ENCODE measurements at regions not wholly inside any gene's neighbourhood (a gene's known extent, or its start where the extent isn't known, plus 50 kb on each side); places are given as distances from the start of the nearest gene placed in this dataset.

DNA sequence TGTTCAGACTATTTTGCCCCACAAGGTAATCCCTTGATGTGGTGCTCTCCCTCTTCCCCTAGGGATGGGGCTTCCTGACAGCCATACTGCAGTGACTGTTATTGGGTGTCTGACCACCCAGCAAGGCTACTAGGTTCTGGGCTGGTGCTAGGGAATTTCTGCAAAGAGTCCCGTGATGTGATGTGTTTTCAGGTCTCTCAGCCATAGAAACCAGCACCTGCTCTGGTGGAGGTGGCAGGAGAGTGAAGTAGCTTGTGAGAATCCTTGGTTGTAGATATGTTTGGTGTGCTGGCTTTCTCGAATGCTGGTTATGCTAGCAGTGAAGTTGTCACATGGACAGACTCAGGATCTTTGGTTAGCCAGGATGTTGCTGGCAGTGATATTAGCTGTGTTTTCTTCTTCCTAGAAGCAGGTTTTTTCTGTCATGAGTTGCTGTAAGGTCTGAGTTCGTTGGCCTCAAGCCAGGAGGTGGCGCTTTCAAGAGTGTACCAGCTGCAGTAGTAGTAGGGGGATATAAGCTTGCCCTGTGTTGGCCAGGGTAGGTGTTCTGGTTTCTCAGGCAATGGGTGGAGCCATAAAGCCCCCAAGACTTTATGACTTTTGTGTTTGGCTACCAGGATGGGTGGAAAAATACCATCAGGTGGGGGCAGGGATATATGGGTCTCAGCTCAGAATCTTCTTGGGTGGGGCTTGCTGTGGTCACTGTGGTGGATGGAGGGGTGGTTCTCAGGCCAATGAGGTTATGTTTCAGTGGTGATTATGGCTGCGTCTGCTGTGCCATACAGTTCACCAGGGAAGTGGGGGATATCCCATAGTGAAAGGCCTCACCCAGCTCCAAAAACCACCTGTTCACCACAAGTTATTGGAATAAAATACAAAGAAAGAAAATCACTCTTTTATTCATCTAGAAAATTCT lies 1112.3 kb downstream of the KCNT2 start:
- no peaks in the 10 kb centered on the region for H4K20me1 ChIP-seq (ENCODE audit: insufficient read depth, low read length)
- no peaks in the 10 kb centered on the region for H3K9me3 ChIP-seq (ENCODE audit: insufficient read depth, low read length, severe bottlenecking)
- no peak overlapping the region for H3K4me2 ChIP-seq (ENCODE audit: insufficient read depth, low read length)
- H3K9ac ChIP-seq (ENCODE audit: low read depth, low read length) = no peak overlapping the region
- H3K27ac ChIP-seq (ENCODE audit: low read length) = no peak overlapping the region
- ATAC-seq (ENCODE audit: insufficient read depth, low read depth) (no peak), DNase-seq (no peak)
- H3K36me3 ChIP-seq (ENCODE audit: insufficient read depth, low read length) = no peaks in the 10 kb centered on the region
- no peaks in the 10 kb centered on the region for H3K4me1 ChIP-seq (ENCODE audit: insufficient read depth, low read length)
- no peak overlapping the region for H3K4me3 ChIP-seq (ENCODE audit: low read depth in 1 of 2, low read length in 2 of 2)
- TF ChIP-seq, protein P1, sequence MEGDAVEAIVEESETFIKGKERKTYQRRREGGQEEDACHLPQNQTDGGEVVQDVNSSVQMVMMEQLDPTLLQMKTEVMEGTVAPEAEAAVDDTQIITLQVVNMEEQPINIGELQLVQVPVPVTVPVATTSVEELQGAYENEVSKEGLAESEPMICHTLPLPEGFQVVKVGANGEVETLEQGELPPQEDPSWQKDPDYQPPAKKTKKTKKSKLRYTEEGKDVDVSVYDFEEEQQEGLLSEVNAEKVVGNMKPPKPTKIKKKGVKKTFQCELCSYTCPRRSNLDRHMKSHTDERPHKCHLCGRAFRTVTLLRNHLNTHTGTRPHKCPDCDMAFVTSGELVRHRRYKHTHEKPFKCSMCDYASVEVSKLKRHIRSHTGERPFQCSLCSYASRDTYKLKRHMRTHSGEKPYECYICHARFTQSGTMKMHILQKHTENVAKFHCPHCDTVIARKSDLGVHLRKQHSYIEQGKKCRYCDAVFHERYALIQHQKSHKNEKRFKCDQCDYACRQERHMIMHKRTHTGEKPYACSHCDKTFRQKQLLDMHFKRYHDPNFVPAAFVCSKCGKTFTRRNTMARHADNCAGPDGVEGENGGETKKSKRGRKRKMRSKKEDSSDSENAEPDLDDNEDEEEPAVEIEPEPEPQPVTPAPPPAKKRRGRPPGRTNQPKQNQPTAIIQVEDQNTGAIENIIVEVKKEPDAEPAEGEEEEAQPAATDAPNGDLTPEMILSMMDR (IDR thresholded peaks at IDR 0.05; ENCODE audit: borderline replicate concordance, extremely low read depth, low read length, poor library complexity, severe bottlenecking) = no peak
- no peak for TF ChIP-seq EZH2 (IDR thresholded peaks at IDR 0.05; ENCODE audit: borderline replicate concordance, low read depth, low read length, severe bottlenecking)
- H3K27me3 ChIP-seq (ENCODE audit: insufficient read depth, low read length, poor library complexity) = no peaks in the 10 kb centered on the region
- no peaks in the 10 kb centered on the region for H3K79me2 ChIP-seq (ENCODE audit: insufficient read depth, low read length)
- H2AFZ ChIP-seq (ENCODE audit: low read depth, low read length) = no peak overlapping the region

DNA sequence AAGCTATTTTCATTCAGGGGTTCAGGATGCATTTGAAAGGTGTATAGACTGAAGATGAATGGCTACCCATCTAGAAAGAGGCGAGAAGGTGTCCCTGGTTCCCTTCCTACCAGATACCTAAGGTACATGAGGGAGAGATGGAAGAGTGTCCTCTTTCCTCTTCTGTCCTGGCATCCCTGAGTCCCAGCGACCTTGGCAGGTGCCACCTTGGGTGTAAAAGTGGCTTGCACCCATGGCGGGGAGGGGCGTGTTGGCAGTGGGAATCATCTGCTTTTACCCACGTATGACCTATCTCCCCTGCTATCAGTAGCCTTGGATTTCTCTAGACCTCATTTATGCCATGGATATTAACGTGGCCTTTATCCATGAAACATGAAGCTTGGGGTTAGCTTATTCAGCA lies 1126.1 kb downstream of the KCNT2 start:
- no peak overlapping the region for H3K4me3 ChIP-seq (ENCODE audit: low read depth in 1 of 2, low read length in 2 of 2)
- no peak for DNase-seq
- TF ChIP-seq EZH2 (IDR thresholded peaks at IDR 0.05; ENCODE audit: borderline replicate concordance, low read depth, low read length, severe bottlenecking) = no peak
- TF ChIP-seq, protein P1 (IDR thresholded peaks at IDR 0.05; ENCODE audit: borderline replicate concordance, extremely low read depth, low read length, poor library complexity, severe bottlenecking) = no peak
- H2AFZ ChIP-seq (ENCODE audit: low read depth, low read length) = no peak overlapping the region
- no peaks in the 10 kb centered on the region for H4K20me1 ChIP-seq (ENCODE audit: insufficient read depth, low read length)
- no peaks in the 10 kb centered on the region for H3K27me3 ChIP-seq (ENCODE audit: insufficient read depth, low read length, poor library complexity)
- no peaks in the 10 kb centered on the region for H3K79me2 ChIP-seq (ENCODE audit: insufficient read depth, low read length)
- H3K4me2 ChIP-seq (ENCODE audit: insufficient read depth, low read length) = no peak overlapping the region
- H3K36me3 ChIP-seq (ENCODE audit: insufficient read depth, low read length) = no peaks in the 10 kb centered on the region
- ATAC-seq (ENCODE audit: insufficient read depth, low read depth) = no peak
- no peaks in the 10 kb centered on the region for H3K4me1 ChIP-seq (ENCODE audit: insufficient read depth, low read length)
- H3K9ac ChIP-seq (ENCODE audit: low read depth, low read length) = no peak overlapping the region
- H3K27ac ChIP-seq (ENCODE audit: low read length) = no peak overlapping the region
- no peaks in the 10 kb centered on the region for H3K9me3 ChIP-seq (ENCODE audit: insufficient read depth, low read length, severe bottlenecking)

DNA sequence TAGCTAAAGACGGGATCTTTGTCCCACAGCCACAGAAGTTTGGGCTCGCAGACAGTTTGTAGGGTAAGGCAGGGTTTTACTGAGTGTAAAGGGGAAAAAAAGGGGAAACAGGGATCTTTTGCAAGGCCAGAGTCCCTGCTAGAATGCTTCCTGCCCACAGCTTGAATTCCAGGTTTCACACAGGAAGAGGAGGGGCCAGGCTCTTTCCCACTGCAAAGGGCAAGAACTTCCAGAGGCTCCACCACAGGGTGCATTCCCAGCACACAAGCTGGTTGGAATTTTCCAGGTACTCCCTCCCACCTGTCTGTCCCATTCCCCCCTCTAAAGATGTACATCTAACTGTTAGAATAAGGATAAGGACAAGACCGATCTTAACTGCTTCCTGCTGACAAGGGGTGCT lies 1126.9 kb downstream of the KCNT2 start:
- no peak overlapping the region for H3K4me3 ChIP-seq (ENCODE audit: low read depth in 1 of 2, low read length in 2 of 2)
- no peak overlapping the region for H3K9ac ChIP-seq (ENCODE audit: low read depth, low read length)
- H3K4me1 ChIP-seq (ENCODE audit: insufficient read depth, low read length) = no peaks in the 10 kb centered on the region
- no peaks in the 10 kb centered on the region for H3K79me2 ChIP-seq (ENCODE audit: insufficient read depth, low read length)
- H3K27me3 ChIP-seq (ENCODE audit: insufficient read depth, low read length, poor library complexity) = no peaks in the 10 kb centered on the region
- DNase-seq = no peak
- H3K9me3 ChIP-seq (ENCODE audit: insufficient read depth, low read length, severe bottlenecking) = no peaks in the 10 kb centered on the region
- no peak overlapping the region for H3K27ac ChIP-seq (ENCODE audit: low read length)
- H2AFZ ChIP-seq (ENCODE audit: low read depth, low read length) = no peak overlapping the region
- no peaks in the 10 kb centered on the region for H4K20me1 ChIP-seq (ENCODE audit: insufficient read depth, low read length)
- H3K4me2 ChIP-seq (ENCODE audit: insufficient read depth, low read length) = no peak overlapping the region
- no peak for TF ChIP-seq EZH2 (IDR thresholded peaks at IDR 0.05; ENCODE audit: borderline replicate concordance, low read depth, low read length, severe bottlenecking)
- TF ChIP-seq, protein P1 (IDR thresholded peaks at IDR 0.05; ENCODE audit: borderline replicate concordance, extremely low read depth, low read length, poor library complexity, severe bottlenecking) = no peak
- H3K36me3 ChIP-seq (ENCODE audit: insufficient read depth, low read length) = no peaks in the 10 kb centered on the region
- ATAC-seq (ENCODE audit: insufficient read depth, low read depth) = no peak
